ENCODE measurements at regions not wholly inside any gene's neighbourhood (a gene's known extent, or its start where the extent isn't known, plus 50 kb on each side); places are given as distances from the start of the nearest gene placed in this dataset.
"Not testable (repeated sequence)": the region's sequence is repeated elsewhere in the genome, so short reads cannot be mapped to it uniquely, and the experiment has no call there.

- no peak for DNase-seq (ENCODE audit: low spot score)
Measured at GRCh38 chr10:31187607-31188210, 131.3 kb upstream of the ZEB1 start.

GRCh38 chr10:31188792-31189406 is 130.1 kb upstream of the ZEB1 start:
- DNase-seq (ENCODE audit: low spot score): no peak

GRCh38 chr10:31190488-31190887 is 128.5 kb upstream of the ZEB1 start:
- DNase-seq (ENCODE audit: low spot score): no peak

DNA sequence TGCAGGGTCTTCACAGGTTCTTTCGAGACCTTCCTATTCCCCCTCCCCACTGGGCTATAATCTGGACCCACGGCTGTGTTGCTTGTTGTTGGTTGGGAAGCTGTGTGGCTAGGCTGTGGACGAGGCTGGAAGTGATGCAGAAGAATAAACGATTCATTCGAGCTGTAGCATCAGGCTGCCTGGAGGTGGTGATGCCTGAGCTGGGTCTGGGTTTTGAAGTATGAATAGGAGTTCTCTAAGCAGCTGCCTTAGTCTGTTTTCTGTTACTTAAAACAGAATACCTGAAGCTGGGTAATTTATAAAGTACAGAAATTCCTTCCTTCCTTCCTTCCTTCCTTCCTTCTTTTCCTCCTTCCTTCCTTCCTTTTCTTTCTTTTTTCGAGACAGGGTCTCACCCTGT is 126.5 kb upstream of the ZEB1 start:
- DNase-seq (ENCODE audit: low spot score): no peak

- no peak for DNase-seq (ENCODE audit: low spot score)
Measured at GRCh38 chr10:31194986-31195385, 124.0 kb upstream of the ZEB1 start.

GRCh38 chr10:31197886-31198285 is 121.1 kb upstream of the ZEB1 start:
- no peak for DNase-seq (ENCODE audit: low spot score)

GRCh38 chr10:31204090-31204489 is 114.9 kb upstream of the ZEB1 start:
- DNase-seq (ENCODE audit: low spot score): peak; percentile 60

- no peak for DNase-seq (ENCODE audit: low spot score)
Measured at GRCh38 chr10:31207636-31208035, 111.4 kb upstream of the ZEB1 start.

GRCh38 chr10:31209478-31209877 is 109.5 kb upstream of the ZEB1 start:
- DNase-seq (ENCODE audit: low spot score): no peak

- DNase-seq (ENCODE audit: low spot score): no peak
Measured at GRCh38 chr10:31210190-31210589, 108.8 kb upstream of the ZEB1 start.

DNA sequence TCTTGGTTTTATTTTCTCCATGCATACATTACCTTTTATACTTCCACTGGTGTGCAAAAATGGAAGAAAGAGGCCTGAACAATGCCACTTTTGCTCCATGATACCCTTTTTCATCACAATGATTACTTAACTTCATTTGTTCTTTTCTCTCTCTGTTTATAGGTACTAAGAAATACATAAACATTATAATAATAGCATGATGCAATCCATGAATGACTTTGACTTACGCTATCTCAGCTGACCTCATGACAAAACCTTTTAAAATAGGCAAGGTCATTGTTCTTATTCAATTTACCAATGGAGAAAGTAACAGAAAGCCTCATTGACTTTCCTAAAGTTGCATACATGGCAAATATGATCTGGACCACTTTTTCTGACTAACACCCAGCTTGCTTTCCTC is 105.1 kb upstream of the ZEB1 start:
- DNase-seq (ENCODE audit: low spot score): no peak

DNA sequence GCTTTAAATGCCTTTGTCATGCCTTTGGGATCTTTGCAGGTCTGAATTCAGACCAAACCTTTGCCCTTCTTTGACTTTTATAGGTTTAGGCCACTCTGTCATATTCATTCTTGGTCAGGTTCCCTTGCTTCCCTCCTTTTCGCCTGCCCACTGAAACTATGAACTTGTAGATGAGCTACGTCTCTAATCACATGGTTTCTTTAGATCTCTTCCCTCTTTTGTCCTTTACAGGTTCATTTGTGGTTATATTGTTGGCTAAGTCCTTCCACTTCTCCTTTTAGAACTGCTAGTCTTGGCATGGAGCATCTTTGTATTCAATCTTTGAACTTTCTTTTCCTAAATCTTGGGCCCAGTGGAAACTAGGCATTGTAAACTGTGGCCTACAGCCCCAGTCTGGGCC is 104.0 kb upstream of the ZEB1 start:
- no peak for DNase-seq (ENCODE audit: low spot score)

DNA sequence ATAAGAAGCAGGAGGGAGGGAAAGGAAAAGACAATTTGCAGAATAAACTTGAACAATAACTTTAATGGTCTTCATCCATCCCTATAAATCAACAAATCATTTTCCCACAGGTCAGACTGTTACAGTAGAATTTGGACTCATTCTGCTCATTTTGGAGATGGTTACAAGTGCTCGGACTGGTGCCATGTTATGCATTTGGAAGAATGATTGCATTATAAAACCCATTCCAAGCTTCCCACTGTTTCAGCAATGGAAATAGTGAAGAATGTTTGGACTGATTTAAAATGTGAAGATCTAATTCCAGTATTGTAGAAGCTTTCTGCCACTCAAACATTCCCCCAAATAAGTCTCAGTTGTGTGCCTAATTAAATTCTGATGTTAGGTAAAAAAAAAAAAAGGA is 99.7 kb upstream of the ZEB1 start:
- DNase-seq (ENCODE audit: low spot score): no peak

GRCh38 chr10:31228780-31229179 is 90.2 kb upstream of the ZEB1 start:
- DNase-seq (ENCODE audit: low spot score): not testable (repeated sequence)

GRCh38 chr10:31239961-31240360 is 79.1 kb upstream of the ZEB1 start:
- DNase-seq (ENCODE audit: low spot score): no peak

- DNase-seq (ENCODE audit: low spot score): no peak
Measured at GRCh38 chr10:31242902-31243301, 76.1 kb upstream of the ZEB1 start.

GRCh38 chr10:31251118-31251517 is 67.9 kb upstream of the ZEB1 start:
- not testable (repeated sequence) for DNase-seq (ENCODE audit: low spot score)

- DNase-seq (ENCODE audit: low spot score): no peak
Measured at GRCh38 chr10:31253237-31253636, 65.8 kb upstream of the ZEB1 start.

- no peak for DNase-seq (ENCODE audit: low spot score)
Measured at GRCh38 chr10:31261511-31262311, 57.3 kb upstream of the ZEB1 start.

GRCh38 chr10:31262672-31263071 is 56.3 kb upstream of the ZEB1 start:
- no peak for DNase-seq (ENCODE audit: low spot score)

- DNase-seq (ENCODE audit: low spot score): no peak
Measured at GRCh38 chr10:31263903-31264302, 55.1 kb upstream of the ZEB1 start.

DNA sequence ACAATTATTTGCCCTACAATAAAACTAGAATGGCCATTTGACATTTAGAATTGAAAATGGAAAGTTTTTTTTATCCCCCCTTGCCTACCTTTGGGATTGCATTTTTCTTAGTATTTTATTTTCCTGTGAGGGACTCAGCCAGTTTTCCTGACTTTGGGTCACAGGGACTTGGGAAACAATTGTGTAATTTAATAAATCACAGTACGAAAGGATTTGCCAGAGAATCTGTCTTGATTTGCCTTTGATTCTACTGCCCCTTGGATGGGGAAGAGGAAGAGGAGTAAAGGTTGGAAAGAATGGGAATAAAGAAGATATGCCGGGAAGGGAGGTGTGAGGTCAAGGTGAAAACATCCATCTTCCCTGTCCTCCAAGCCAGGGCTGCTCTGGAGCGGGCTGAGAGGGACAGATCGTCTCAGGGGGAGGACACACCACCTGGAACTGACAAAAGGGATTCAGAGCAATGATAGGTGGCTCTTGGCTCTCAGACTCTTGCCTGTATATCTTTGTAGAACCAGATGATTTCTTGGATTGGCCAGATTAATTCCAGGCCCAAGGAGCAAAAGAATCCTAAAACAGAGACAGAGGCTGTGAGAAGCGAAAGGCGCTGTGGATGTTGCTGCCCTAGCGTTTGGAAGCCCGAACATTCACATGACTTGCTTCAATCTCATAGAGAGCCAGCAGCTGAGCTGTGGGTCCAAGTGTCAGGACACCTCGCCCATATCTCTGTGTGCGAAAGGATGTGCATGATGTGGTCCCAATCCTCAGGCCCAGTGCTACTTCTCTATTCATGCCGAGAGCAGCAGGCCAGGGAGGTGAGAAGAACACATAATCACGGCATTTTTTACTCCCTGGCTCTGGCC is 50.3 kb upstream of the ZEB1 start:
- no peak for DNase-seq (ENCODE audit: low spot score)
